ENCODE measurements at regions not wholly inside any gene's neighbourhood (a gene's known extent, or its start where the extent isn't known, plus 50 kb on each side); places are given as distances from the start of the nearest gene placed in this dataset.

- Histone ChIP-seq H3K27ac (no peak overlapping the region), H3K9me3 (no peaks in the 10 kb centered on the region), H3K4me1 (no peaks in the 10 kb centered on the region), H3K36me3 (no peaks in the 10 kb centered on the region), H4K20me1 (no peaks in the 10 kb centered on the region), H3K9ac (no peak overlapping the region), H3K4me2 (no peak overlapping the region), H3K4me3 (no peak overlapping the region), H3K27me3 (no peaks in the 10 kb centered on the region)
- TF ChIP-seq Cebpa-rat (IDR thresholded peaks at IDR 0.05), result no peak
These were observed 134.8 kb upstream of the NCK2 start for GRCh38 chr2:105609746-105610402.

- Histone ChIP-seq H3K9ac (no peak overlapping the region), H3K4me2 (no peak overlapping the region), H3K27me3 (no peaks in the 10 kb centered on the region), H3K36me3 (no peaks in the 10 kb centered on the region), H4K20me1 (no peaks in the 10 kb centered on the region), H3K4me3 (no peak overlapping the region), H3K27ac (no peak overlapping the region), H3K9me3 (no peaks in the 10 kb centered on the region), H3K4me1 (no peaks in the 10 kb centered on the region)
- TF ChIP-seq Cebpa-rat (IDR thresholded peaks at IDR 0.05), result no peak
These were observed 136.7 kb upstream of the NCK2 start for GRCh38 chr2:105607920-105608504.

GRCh38 chr2:105606081-105606480, 138.6 kb upstream of the NCK2 start:
- H3K4me2 ChIP-seq, result no peak overlapping the region
- H3K27ac ChIP-seq, result no peak overlapping the region
- no peaks in the 10 kb centered on the region for H3K27me3 ChIP-seq
- no peaks in the 10 kb centered on the region for H3K9me3 ChIP-seq
- TF ChIP-seq Cebpa-rat (IDR thresholded peaks at IDR 0.05), result no peak
- H3K9ac ChIP-seq, result no peak overlapping the region
- no peak overlapping the region for H3K4me3 ChIP-seq
- no peaks in the 10 kb centered on the region for H4K20me1 ChIP-seq
- H3K36me3 ChIP-seq, result no peaks in the 10 kb centered on the region
- no peaks in the 10 kb centered on the region for H3K4me1 ChIP-seq

- no peaks in the 10 kb centered on the region for H3K4me1 ChIP-seq
- H3K36me3 ChIP-seq, result no peaks in the 10 kb centered on the region
- H3K4me3 ChIP-seq, result no peak overlapping the region
- no peaks in the 10 kb centered on the region for H3K9me3 ChIP-seq
- H3K27me3 ChIP-seq, result no peaks in the 10 kb centered on the region
- no peak overlapping the region for H3K9ac ChIP-seq
- H4K20me1 ChIP-seq, result no peaks in the 10 kb centered on the region
- no peak for TF ChIP-seq Cebpa-rat (IDR thresholded peaks at IDR 0.05)
- no peak overlapping the region for H3K27ac ChIP-seq
- no peak overlapping the region for H3K4me2 ChIP-seq
These were observed 139.8 kb upstream of the NCK2 start for GRCh38 chr2:105604938-105605337.

GRCh38 chr2:105600949-105601794, 143.5 kb upstream of the NCK2 start:
- no peaks in the 10 kb centered on the region for H4K20me1 ChIP-seq
- no peak overlapping the region for H3K4me3 ChIP-seq
- peaks cover 14% of the 10 kb centered on the region for H3K4me1 ChIP-seq
- H3K9me3 ChIP-seq, result no peaks in the 10 kb centered on the region
- H3K36me3 ChIP-seq, result no peaks in the 10 kb centered on the region
- H3K9ac ChIP-seq, result no peak overlapping the region
- no peak overlapping the region for H3K4me2 ChIP-seq
- H3K27me3 ChIP-seq, result no peaks in the 10 kb centered on the region
- TF ChIP-seq Cebpa-rat (IDR thresholded peaks at IDR 0.05), result no peak
- H3K27ac ChIP-seq, result no peak overlapping the region

GRCh38 chr2:105600602-105600948, 144.1 kb upstream of the NCK2 start:
- Histone ChIP-seq H3K4me1 (peaks cover 14% of the 10 kb centered on the region), H3K4me2 (no peak overlapping the region), H3K27ac (no peak overlapping the region), H4K20me1 (no peaks in the 10 kb centered on the region), H3K9me3 (no peaks in the 10 kb centered on the region), H3K4me3 (no peak overlapping the region), H3K27me3 (no peaks in the 10 kb centered on the region), H3K9ac (no peak overlapping the region), H3K36me3 (no peaks in the 10 kb centered on the region)
- TF ChIP-seq Cebpa-rat (IDR thresholded peaks at IDR 0.05), result no peak

GRCh38 chr2:105600037-105600442, 144.7 kb upstream of the NCK2 start:
- H3K36me3 ChIP-seq, result no peaks in the 10 kb centered on the region
- H3K27me3 ChIP-seq, result no peaks in the 10 kb centered on the region
- H3K9ac ChIP-seq, result no peak overlapping the region
- H3K4me3 ChIP-seq, result no peak overlapping the region
- H3K27ac ChIP-seq, result no peak overlapping the region
- H3K9me3 ChIP-seq, result no peaks in the 10 kb centered on the region
- no peak for TF ChIP-seq Cebpa-rat (IDR thresholded peaks at IDR 0.05)
- H3K4me2 ChIP-seq, result no peak overlapping the region
- peaks cover 14% of the 10 kb centered on the region for H3K4me1 ChIP-seq
- no peaks in the 10 kb centered on the region for H4K20me1 ChIP-seq

- no peaks in the 10 kb centered on the region for H3K27me3 ChIP-seq
- no peaks in the 10 kb centered on the region for H3K36me3 ChIP-seq
- no peaks in the 10 kb centered on the region for H3K9me3 ChIP-seq
- no peaks in the 10 kb centered on the region for H4K20me1 ChIP-seq
- peaks cover 14% of the 10 kb centered on the region for H3K4me1 ChIP-seq
- no peak overlapping the region for H3K4me3 ChIP-seq
- H3K9ac ChIP-seq, result no peak overlapping the region
- no peak for TF ChIP-seq Cebpa-rat (IDR thresholded peaks at IDR 0.05)
- no peak overlapping the region for H3K27ac ChIP-seq
- H3K4me2 ChIP-seq, result peak overlapping the region; percentile 29
These were observed 145.6 kb upstream of the NCK2 start for GRCh38 chr2:105598829-105599698.
